HFF-Myc (cell line): ENCODE measurements at regions not wholly inside any gene's neighbourhood (a gene's known extent, or its start where the extent isn't known, plus 50 kb on each side); places are given as distances from the start of the nearest gene placed in this dataset.

Experiments
- DNase-seq: peaks from one replicate; pipeline ENCODE4 v3.0.0-alpha.2; 2011; ENCODE audit warnings: low read depth; ENCODE audit errors: extremely low read depth
- H3K4me3 ChIP-seq: replicated peaks from 2 replicates; pipeline ENCODE4 v1.5.1; 2011; ENCODE audit warnings: low read depth, mild to moderate bottlenecking, control low read depth, low read length
- CTCF ChIP-seq: IDR thresholded peaks from 2 replicates; pipeline ENCODE4 v1.5.1; 2012; ENCODE audit warnings: mild to moderate bottlenecking, low read depth, low read length, control low read depth; ENCODE audit errors: missing control alignments

- no peak for TF ChIP-seq CTCF
- DNase-seq, result no peak
- H3K4me3 ChIP-seq, result no peak overlapping the region
Measured at GRCh38 chr5:89893546-89893945, 516.0 kb downstream of the CETN3 start.

GRCh38 chr5:89885670-89886069 is 523.9 kb downstream of the CETN3 start:
- no peak overlapping the region for H3K4me3 ChIP-seq
- no peak for TF ChIP-seq CTCF
- no peak for DNase-seq

GRCh38 chr5:89883967-89884366 is 525.6 kb downstream of the CETN3 start:
- DNase-seq, result no peak
- TF ChIP-seq CTCF, result no peak
- no peak overlapping the region for H3K4me3 ChIP-seq

GRCh38 chr5:89878140-89879132 is 531.1 kb downstream of the CETN3 start:
- peak; percentile 69 for DNase-seq
- H3K4me3 ChIP-seq, result no peak overlapping the region
- TF ChIP-seq CTCF, result no peak

- no peak for TF ChIP-seq CTCF
- DNase-seq, result no peak
- H3K4me3 ChIP-seq, result no peak overlapping the region
Measured at GRCh38 chr5:89871906-89872305, 537.6 kb downstream of the CETN3 start.

DNA sequence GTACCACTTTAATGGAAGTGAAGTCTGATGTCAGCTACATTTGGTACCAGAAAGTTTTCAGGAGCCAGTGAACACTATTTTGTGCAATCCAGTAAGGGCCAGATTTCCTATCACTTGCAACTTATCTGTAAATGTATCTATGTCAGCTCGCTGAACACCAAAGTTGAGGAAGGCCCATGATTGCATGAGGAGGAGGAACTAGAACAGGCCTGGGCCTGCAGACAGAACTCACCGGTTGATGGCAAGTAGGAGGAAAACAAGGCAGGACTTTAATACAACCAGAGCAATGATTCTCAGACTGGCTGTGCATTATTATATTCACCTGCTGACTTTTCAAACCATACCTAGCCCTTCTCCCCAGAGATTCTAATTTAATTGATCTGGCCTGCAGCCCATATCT is 540.2 kb downstream of the CETN3 start:
- TF ChIP-seq CTCF, result no peak
- no peak for DNase-seq
- H3K4me3 ChIP-seq, result no peak overlapping the region
